Muscle layer of colon (tissue), 2 donors: ENCODE measurements at regions not wholly inside any gene's neighbourhood (a gene's known extent, or its start where the extent isn't known, plus 50 kb on each side); places are given as distances from the start of the nearest gene placed in this dataset.
A peak's percentile ranks its signal among the peaks of the same experiment; 100 is the strongest.

Source experiments
- H3K27ac ChIP-seq: one replicate; pipeline ENCODE4 v1.7.0; 2013; ENCODE audit warnings: low read depth, mild to moderate bottlenecking, low read length, moderate library complexity
- H3K27me3 ChIP-seq, 2 donors: one replicate each; pipeline ENCODE4 v1.7.0; 2013; ENCODE audit warnings: low read length in 2 of 2, mild to moderate bottlenecking in 2 of 2; ENCODE audit not compliant: insufficient read depth in 2 of 2, control insufficient read depth in 1 of 2
- H3K36me3 ChIP-seq: one replicate; pipeline ENCODE4 v1.7.0; 2013; ENCODE audit warnings: mild to moderate bottlenecking, low read length; ENCODE audit not compliant: insufficient read depth
- H3K4me1 ChIP-seq: one replicate; pipeline ENCODE4 v1.7.0; 2013; ENCODE audit warnings: mild to moderate bottlenecking, low read length; ENCODE audit not compliant: insufficient read depth
- H3K4me3 ChIP-seq, 2 donors: one replicate each; pipeline ENCODE4 v1.7.0; 2013; ENCODE audit warnings: low read length in 2 of 2, low read depth in 1 of 2, mild to moderate bottlenecking in 1 of 2, moderate library complexity in 1 of 2
- H3K9ac ChIP-seq: one replicate; pipeline ENCODE4 v1.7.0; 2013; ENCODE audit warnings: low read length
- H3K9me3 ChIP-seq: one replicate; pipeline ENCODE4 v1.7.0; 2013; ENCODE audit warnings: mild to moderate bottlenecking, low read length
- donor health status: abdominal sarcoma.
- donor health status: Adenocarcinoma of cecum.

- no peak overlapping the region for H3K27ac ChIP-seq
- H3K36me3 ChIP-seq = peaks cover 29% of the 10 kb centered on the region
- H3K9ac ChIP-seq = no peak overlapping the region
- H3K4me1 ChIP-seq = peaks cover 16% of the 10 kb centered on the region
- H3K9me3 ChIP-seq = no peaks in the 10 kb centered on the region
- no peaks in the 10 kb centered on the region for H3K27me3 ChIP-seq
- no peak overlapping the region for H3K4me3 ChIP-seq
Measured at GRCh38 chr1:223001653-223002634, 141.1 kb downstream of the TLR5 start.

GRCh38 chr1:223003549-223003948 is 139.5 kb downstream of the TLR5 start:
- peaks cover 31% of the 10 kb centered on the region for H3K4me1 ChIP-seq
- H3K9me3 ChIP-seq = no peaks in the 10 kb centered on the region
- H3K27ac ChIP-seq = no peak overlapping the region

GRCh38 chr1:223006371-223006770 is 136.7 kb downstream of the TLR5 start:
- Histone ChIP-seq H3K27ac (no peak overlapping the region), H3K27me3 (no peaks in the 10 kb centered on the region), H3K9ac (no peak overlapping the region), H3K9me3 (no peaks in the 10 kb centered on the region), H3K36me3 (peaks cover 25% of the 10 kb centered on the region), H3K4me3 (no peak overlapping the region), H3K4me1 (peaks cover 53% of the 10 kb centered on the region)

More at GRCh38 chr1:223003549-223003948, 139.5 kb downstream of the TLR5 start:
- Histone ChIP-seq H3K36me3 (peaks cover 25% of the 10 kb centered on the region), H3K27me3 (no peaks in the 10 kb centered on the region), H3K4me3 (no peak overlapping the region), H3K9ac (no peak overlapping the region)

GRCh38 chr1:223006917-223007648 is 136.0 kb downstream of the TLR5 start:
- H3K9ac ChIP-seq = no peak overlapping the region
- H3K9me3 ChIP-seq = no peaks in the 10 kb centered on the region
- H3K4me3 ChIP-seq = no peak overlapping the region
- H3K4me1 ChIP-seq = peaks cover 53% of the 10 kb centered on the region
- peaks cover 25% of the 10 kb centered on the region for H3K36me3 ChIP-seq
- H3K27me3 ChIP-seq = no peaks in the 10 kb centered on the region
- peak overlapping the region; percentile 39 for H3K27ac ChIP-seq

- Histone ChIP-seq H3K4me1 (peaks cover 57% of the 10 kb centered on the region), H3K27ac (no peak overlapping the region), H3K4me3 (no peak overlapping the region), H3K9me3 (no peaks in the 10 kb centered on the region), H3K27me3 (no peaks in the 10 kb centered on the region), H3K36me3 (peaks cover 16% of the 10 kb centered on the region), H3K9ac (no peak overlapping the region)
Measured at GRCh38 chr1:223007935-223008334, 135.1 kb downstream of the TLR5 start.

- Histone ChIP-seq H3K4me3 (no peak overlapping the region), H3K9ac (no peak overlapping the region), H3K4me1 (peaks cover 60% of the 10 kb centered on the region), H3K27ac (peak overlapping the region; percentile 12), H3K27me3 (no peaks in the 10 kb centered on the region), H3K9me3 (no peaks in the 10 kb centered on the region), H3K36me3 (peaks cover 7% of the 10 kb centered on the region)
Measured at GRCh38 chr1:223008808-223009207, 134.2 kb downstream of the TLR5 start.

- Histone ChIP-seq H3K27ac (no peak overlapping the region), H3K27me3 (no peaks in the 10 kb centered on the region), H3K4me1 (peaks cover 60% of the 10 kb centered on the region), H3K9ac (no peak overlapping the region), H3K9me3 (no peaks in the 10 kb centered on the region), H3K36me3 (peaks cover 1% of the 10 kb centered on the region), H3K4me3 (no peak overlapping the region)
Measured at GRCh38 chr1:223009406-223009805, 133.6 kb downstream of the TLR5 start.

- H3K9ac ChIP-seq = no peak overlapping the region
- H3K4me3 ChIP-seq = peak overlapping the region in 1 of 2 donors; percentile 6
- peaks cover 48% of the 10 kb centered on the region for H3K4me1 ChIP-seq
- no peaks in the 10 kb centered on the region for H3K36me3 ChIP-seq
- no peak overlapping the region for H3K27ac ChIP-seq
- no peaks in the 10 kb centered on the region for H3K9me3 ChIP-seq
- no peaks in the 10 kb centered on the region for H3K27me3 ChIP-seq
Measured at GRCh38 chr1:223010582-223011504, 132.2 kb downstream of the TLR5 start.

- no peak overlapping the region for H3K27ac ChIP-seq
- H3K9me3 ChIP-seq = no peaks in the 10 kb centered on the region
- H3K4me3 ChIP-seq = peak overlapping the region in 1 of 2 donors; percentile 6
Measured at GRCh38 chr1:223011505-223011856, 131.6 kb downstream of the TLR5 start.

GRCh38 chr1:223012176-223012788 is 130.8 kb downstream of the TLR5 start:
- Histone ChIP-seq H3K27ac (no peak overlapping the region), H3K4me1 (peaks cover 41% of the 10 kb centered on the region), H3K4me3 (no peak overlapping the region), H3K9me3 (no peaks in the 10 kb centered on the region), H3K9ac (no peak overlapping the region), H3K27me3 (no peaks in the 10 kb centered on the region), H3K36me3 (no peaks in the 10 kb centered on the region)

More at GRCh38 chr1:223011505-223011856, 131.6 kb downstream of the TLR5 start:
- no peak overlapping the region for H3K9ac ChIP-seq
- no peaks in the 10 kb centered on the region for H3K36me3 ChIP-seq
- H3K27me3 ChIP-seq = no peaks in the 10 kb centered on the region
- peaks cover 46% of the 10 kb centered on the region for H3K4me1 ChIP-seq
